ENCODE measurements at regions not wholly inside any gene's neighbourhood (a gene's known extent, or its start where the extent isn't known, plus 50 kb on each side); places are given as distances from the start of the nearest gene placed in this dataset.

GRCh38 chr2:59875836-59876235, 677.6 kb downstream of the BCL11A start:
- no peaks in the 10 kb centered on the region for H3F3A ChIP-seq (ENCODE audit: insufficient read depth, low read depth)
- no peaks in the 10 kb centered on the region for H3K9me2 ChIP-seq (ENCODE audit: insufficient read depth)
- H3K36me3 ChIP-seq (ENCODE audit: low read depth), result no peaks in the 10 kb centered on the region
- TF ChIP-seq EZH2 (IDR thresholded peaks at IDR 0.05; ENCODE audit: low read depth), result no peak
- TF ChIP-seq CTCF (conservative IDR thresholded peaks at IDR 0.05), result no peak
- DNase-seq, result no peak
- H3K79me2 ChIP-seq (ENCODE audit: low read depth), result no peaks in the 10 kb centered on the region
- H3K27ac ChIP-seq, result no peak overlapping the region
- BruUV-seq (replicated peaks), result no TSS peak
- intact Hi-C loops (cut with micrococcal nuclease; ENCODE audit: unreplicated experiment), result no loop called here
- no peak overlapping the region for H3K4me3 ChIP-seq
- ChIA-PET POLR2A (ENCODE audit: unreplicated experiment) (no interaction called here), CTCF (no interaction called here)
- no peak overlapping the region for H2AFZ ChIP-seq
- H3K4me2 ChIP-seq, result no peak overlapping the region
- H4K20me1 ChIP-seq (ENCODE audit: insufficient read depth), result no peaks in the 10 kb centered on the region
- no peaks in the 10 kb centered on the region for H3K9me3 ChIP-seq (ENCODE audit: insufficient read depth, low read depth)
- no peaks in the 10 kb centered on the region for H3K4me1 ChIP-seq (replicated peaks; ENCODE audit: insufficient read depth)
- H3K27me3 ChIP-seq (ENCODE audit: insufficient read depth, low read depth), result no peaks in the 10 kb centered on the region

- no peak for DNase-seq
- no peak overlapping the region for H3K4me3 ChIP-seq
- H3K9me2 ChIP-seq (ENCODE audit: insufficient read depth), result no peaks in the 10 kb centered on the region
- intact Hi-C loops (cut with micrococcal nuclease; ENCODE audit: unreplicated experiment), result no loop called here
- no peak for TF ChIP-seq CTCF (conservative IDR thresholded peaks at IDR 0.05)
- TF ChIP-seq EZH2 (IDR thresholded peaks at IDR 0.05; ENCODE audit: low read depth), result no peak
- no peak overlapping the region for H3K27ac ChIP-seq
- no peak overlapping the region for H3K4me2 ChIP-seq
- H3K79me2 ChIP-seq (ENCODE audit: low read depth), result no peaks in the 10 kb centered on the region
- BruUV-seq (replicated peaks), result no TSS peak
- H3K36me3 ChIP-seq (ENCODE audit: low read depth), result no peaks in the 10 kb centered on the region
- no peak overlapping the region for H2AFZ ChIP-seq
- H3K27me3 ChIP-seq (ENCODE audit: insufficient read depth, low read depth), result no peaks in the 10 kb centered on the region
- no peaks in the 10 kb centered on the region for H3F3A ChIP-seq (ENCODE audit: insufficient read depth, low read depth)
- H3K9me3 ChIP-seq (ENCODE audit: insufficient read depth, low read depth), result no peaks in the 10 kb centered on the region
- CTCF ChIA-PET, result no interaction called here
- H4K20me1 ChIP-seq (ENCODE audit: insufficient read depth), result no peaks in the 10 kb centered on the region
- no peaks in the 10 kb centered on the region for H3K4me1 ChIP-seq (replicated peaks; ENCODE audit: insufficient read depth)
- POLR2A ChIA-PET (ENCODE audit: unreplicated experiment), result no interaction called here
Observed at GRCh38 chr2:59874971-59875755, 678.3 kb downstream of the BCL11A start.

GRCh38 chr2:59874361-59874760, 679.1 kb downstream of the BCL11A start:
- no peak overlapping the region for H2AFZ ChIP-seq
- no TSS peak for BruUV-seq (replicated peaks)
- intact Hi-C loops (cut with micrococcal nuclease; ENCODE audit: unreplicated experiment), result no loop called here

More at GRCh38 chr2:59874361-59874760, 679.1 kb downstream of the BCL11A start:
- no peak for DNase-seq
- no peaks in the 10 kb centered on the region for H3K4me1 ChIP-seq (replicated peaks; ENCODE audit: insufficient read depth)
- CTCF ChIA-PET, result no interaction called here
- no peaks in the 10 kb centered on the region for H3K27me3 ChIP-seq (ENCODE audit: insufficient read depth, low read depth)
- TF ChIP-seq CTCF (conservative IDR thresholded peaks at IDR 0.05) (no peak), EZH2 (IDR thresholded peaks at IDR 0.05; ENCODE audit: low read depth) (no peak)
- no peaks in the 10 kb centered on the region for H4K20me1 ChIP-seq (ENCODE audit: insufficient read depth)
- no peak overlapping the region for H3K27ac ChIP-seq
- H3K4me2 ChIP-seq, result no peak overlapping the region
- H3K79me2 ChIP-seq (ENCODE audit: low read depth), result no peaks in the 10 kb centered on the region
- H3K9me2 ChIP-seq (ENCODE audit: insufficient read depth), result no peaks in the 10 kb centered on the region
- H3K9me3 ChIP-seq (ENCODE audit: insufficient read depth, low read depth), result no peaks in the 10 kb centered on the region
- POLR2A ChIA-PET (ENCODE audit: unreplicated experiment), result interaction anchor here (0.6 kb wide), 1 partner anchor 150 kb away, joined by 4 read pairs; no protein-coding TSS in a partner anchor
- no peaks in the 10 kb centered on the region for H3F3A ChIP-seq (ENCODE audit: insufficient read depth, low read depth)
- no peaks in the 10 kb centered on the region for H3K36me3 ChIP-seq (ENCODE audit: low read depth)
- no peak overlapping the region for H3K4me3 ChIP-seq

Data from PC-9 (cell line).